ENCODE measurements at regions not wholly inside any gene's neighbourhood (a gene's known extent, or its start where the extent isn't known, plus 50 kb on each side); places are given as distances from the start of the nearest gene placed in this dataset.

DNA sequence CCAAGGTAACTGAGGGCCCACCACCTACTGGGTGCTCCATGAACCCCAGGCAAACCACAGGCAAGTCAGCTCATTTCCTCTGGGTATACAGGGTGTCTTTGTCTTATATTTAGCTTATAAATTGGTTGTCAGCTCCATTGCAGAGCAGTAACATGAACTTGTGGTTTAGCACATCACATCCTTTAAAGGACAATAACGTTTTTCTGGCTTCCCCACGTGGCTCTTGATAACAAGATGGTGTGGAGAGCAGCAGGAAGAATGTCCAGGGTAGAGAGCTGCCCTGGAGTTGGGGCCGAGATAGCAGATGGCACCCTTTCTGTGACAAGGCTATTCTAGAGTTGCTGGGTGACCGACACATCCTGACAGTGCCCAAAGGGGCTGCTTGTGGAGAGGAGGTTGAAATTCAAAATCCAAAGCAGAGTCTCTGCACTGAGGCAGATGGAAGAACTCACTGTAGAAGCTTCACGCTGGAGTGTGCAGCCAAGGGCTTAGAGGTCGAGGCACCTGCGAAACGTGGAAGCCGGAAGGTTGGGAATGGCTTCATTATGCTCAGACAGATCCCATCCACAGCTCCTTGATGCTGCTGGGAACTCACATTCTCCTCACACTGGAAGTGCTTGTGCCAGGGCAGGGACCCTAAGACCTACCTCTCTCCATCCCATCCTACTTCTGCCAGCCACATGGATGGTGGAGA is 133.0 kb upstream of the FRY start:
- no peak for DNase-seq

DNA sequence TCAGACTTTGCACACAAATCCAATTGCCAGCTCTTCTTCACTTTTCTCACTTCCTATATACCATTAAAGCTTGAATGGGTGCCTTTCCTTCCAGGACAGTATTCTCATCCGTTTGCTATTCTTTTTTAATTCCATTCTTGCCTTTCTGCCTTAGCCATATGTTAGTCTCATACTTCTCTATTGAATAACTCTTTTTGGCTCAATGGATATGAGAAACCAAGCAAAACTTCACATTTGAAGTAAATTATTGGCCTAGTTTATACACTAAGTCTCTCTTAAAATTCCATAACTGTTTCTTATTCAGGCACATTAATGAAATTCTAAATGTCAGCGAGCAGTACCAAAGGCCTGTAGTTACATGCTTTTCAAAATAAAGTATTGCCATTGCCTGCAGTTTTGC is 129.6 kb upstream of the FRY start:
- no peak for DNase-seq

DNA sequence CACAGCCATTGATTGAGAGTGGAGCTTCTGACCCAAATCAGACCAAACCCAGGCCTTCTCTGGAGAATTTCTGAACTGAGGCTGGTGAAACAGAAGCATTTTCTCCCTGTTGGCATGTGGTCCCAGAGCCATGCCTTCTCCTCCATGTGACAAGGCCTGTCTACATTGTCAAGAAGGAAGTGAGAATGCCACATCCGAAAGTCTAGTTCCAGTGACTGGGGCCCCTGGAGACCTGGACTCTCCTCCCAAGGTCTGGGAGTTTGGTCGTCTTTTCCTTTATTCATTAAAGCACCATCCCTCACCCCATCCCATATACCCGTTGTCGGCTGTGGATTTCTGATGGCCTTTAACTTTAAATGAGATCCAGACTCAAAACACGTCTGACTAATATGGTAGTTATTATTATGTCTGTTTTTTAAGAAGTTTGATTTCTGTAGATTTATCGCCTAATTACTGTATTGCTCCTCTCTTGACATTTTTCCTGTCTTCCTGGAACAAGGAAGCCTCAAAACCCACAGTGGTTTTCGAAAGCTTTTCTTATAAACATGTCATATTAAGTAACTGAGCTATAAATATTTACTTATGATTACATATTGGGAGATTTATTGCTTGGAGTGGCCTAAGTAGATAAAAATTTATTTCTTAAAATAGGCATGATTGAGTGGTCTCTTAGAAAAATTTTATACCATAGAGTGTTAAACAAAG is 128.3 kb upstream of the FRY start:
- DNase-seq = no peak

DNA sequence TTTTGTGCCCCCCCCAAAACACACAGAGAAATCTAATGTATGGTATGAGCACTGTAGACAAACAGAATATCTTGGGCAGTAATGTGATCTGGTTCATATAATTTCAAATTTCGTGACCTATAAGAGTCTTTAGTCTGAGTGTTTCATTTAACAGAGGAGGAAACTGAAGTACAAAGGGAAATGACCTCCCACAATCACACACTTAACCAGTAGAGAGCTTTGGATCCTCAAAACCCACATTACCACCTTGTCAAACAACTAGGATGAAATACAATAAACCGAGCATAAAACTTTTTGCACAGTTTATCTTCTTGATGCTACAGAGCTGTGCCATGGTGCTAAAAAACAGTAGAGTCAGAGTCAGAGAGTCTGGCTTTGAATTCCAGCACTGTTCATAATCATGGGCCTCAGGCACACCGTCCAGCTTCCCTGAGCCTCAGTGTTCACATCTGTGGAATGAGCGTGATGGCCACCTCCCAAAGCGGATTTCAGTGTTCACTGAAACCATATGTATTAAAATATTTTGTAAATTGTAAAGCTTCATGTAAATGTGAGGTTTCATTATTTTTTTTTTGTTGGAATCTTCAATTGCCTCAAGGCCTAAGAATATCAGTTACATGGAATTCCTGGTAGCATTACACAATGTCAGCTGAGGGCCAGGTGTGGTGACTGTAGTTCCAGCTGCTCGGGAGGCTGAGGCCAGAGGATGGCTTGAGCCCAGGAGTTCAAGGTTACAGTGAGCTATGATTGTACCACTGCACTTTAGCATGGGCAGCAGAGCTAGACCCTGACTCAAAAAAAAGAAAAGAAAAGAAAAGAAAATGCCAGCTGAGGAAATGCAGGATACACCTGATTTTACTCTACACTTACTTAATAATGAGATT is 126.4 kb upstream of the FRY start:
- DNase-seq = no peak

DNA sequence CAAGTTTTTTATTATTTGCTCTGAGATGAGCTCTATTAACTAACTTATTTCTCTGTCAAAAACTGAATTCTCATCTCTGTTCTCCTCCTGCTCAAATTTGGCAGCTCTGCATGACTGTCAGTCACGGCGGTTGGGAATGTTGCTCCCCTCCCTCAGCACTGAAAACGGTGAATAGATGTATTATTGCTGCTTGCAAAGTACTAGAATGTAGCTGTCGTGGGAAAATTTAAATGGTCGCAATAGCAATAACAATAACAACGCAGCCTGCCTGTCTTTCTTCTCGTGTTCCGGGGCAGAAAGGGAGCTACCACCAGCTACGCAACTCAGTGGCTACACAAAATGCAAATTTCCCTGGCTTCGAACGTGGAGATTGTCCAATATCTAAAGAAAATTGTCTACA is 125.6 kb upstream of the FRY start:
- no peak for DNase-seq

DNA sequence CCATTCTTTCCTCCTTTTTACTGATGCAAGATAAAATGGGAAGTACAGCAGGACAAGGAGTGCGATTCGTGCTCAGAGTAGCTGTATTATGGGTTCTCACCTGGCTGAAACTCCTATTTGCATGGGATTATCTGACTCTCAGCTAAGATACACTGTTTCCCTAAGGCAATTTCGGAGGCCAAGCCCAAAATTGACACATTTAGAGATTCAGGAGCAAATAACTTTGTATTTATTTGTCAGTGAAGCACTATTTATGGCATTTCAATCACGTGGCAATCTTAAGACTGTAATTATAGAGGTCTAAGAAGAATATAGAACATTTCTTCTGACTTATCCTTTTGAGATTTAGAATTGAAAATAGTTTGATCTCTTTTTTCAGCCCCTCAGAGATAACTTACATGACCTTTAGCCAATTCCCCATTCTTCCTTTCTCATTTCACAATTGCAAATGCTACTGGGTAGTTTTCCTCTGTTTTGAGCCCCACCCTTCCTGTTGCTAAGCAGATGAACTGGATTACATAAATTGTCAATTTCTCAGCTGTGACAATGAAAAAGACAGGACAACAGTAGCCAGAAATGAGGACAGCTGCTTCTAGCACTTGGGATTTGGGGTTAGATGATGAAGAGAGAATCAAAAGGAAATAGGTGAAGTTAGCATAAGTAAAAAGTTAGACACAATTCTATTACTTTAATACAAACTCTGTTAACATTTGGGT is 122.7 kb upstream of the FRY start:
- no peak for DNase-seq

DNA sequence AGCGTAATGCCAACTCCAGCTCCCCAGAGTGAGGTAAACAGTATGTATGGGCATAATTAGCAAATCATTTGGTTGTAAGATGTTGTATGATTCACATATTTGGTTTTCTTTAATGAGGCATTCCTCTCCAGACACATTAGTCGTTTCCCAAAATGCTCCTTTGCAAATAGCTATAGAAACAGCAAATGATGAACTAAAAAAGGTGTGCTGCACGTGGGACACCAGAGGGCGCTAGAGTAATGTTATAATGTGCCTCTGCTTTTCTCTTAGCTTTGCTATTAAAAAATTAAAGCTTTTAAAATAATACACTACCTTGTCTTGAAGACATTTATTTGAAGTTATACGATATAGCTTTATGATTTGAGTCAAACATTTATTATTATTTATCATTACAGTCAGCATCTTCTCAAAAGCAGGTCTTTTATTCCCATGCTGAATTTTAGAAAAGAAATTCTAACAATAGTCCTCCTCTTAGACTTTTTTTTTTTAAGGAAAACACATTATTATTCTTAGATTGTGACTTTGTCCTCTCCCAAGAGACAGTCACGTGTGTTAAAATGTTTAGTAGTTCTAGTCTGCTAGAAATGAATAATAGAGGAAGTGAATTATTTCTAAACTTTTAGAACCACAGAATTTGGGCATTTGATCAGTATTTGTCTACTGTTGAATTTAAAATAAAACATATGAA is 121.6 kb upstream of the FRY start:
- DNase-seq = peak; percentile 60

DNA sequence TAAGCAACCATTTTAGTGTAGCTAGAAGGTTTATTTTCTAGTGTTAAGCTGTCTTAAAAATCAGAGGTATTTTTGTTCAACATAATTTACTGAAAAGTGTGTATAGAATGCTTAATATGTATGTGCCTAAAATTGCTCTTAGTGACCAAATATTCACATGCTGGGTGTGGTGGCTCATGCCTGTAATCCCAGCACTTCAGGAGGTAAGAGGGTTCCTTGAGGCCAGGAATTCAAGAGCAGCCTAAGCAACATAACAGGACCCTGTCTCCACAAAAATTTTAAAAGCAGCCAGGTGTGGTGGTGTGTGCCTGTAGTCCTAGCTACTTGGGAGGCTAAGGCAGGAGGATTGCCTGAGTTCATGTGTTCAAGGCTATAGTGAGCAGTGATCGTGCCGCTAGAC is 120.9 kb upstream of the FRY start:
- DNase-seq = no peak

DNA sequence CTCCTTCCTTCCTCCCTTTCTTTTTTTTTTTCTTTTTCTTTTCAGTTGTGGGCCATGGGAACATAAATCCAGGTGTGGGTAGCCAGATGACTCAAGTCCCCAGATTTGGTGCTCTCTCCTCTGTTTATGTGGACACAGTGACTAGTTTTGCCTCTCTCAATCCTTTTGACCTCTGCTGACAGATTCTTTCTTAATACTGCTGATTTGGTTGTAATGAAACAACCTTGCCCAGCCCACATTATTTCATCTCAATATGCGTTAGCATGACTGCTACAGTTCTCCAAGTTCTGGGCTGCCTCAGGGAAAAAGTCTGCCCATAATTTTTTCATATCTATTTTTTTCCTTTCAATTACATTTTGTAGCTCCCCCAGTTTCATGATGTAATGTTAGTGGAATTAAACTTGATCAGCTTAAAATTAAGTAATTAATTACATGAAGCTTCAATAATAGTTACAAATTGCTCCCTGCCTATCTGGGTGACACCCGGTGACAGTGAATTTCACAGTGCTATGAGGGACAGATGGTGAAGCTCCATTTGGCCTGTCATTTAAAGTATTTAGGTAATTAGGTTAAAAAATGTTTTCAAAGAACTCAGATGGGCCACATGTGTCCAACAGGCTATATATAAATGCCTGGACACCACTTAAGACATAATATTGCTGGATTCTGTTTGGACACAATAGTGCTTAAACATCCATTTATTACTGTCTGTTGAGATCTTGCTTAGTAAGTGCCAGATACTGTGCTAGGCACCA is 118.8 kb upstream of the FRY start:
- no peak for DNase-seq

DNA sequence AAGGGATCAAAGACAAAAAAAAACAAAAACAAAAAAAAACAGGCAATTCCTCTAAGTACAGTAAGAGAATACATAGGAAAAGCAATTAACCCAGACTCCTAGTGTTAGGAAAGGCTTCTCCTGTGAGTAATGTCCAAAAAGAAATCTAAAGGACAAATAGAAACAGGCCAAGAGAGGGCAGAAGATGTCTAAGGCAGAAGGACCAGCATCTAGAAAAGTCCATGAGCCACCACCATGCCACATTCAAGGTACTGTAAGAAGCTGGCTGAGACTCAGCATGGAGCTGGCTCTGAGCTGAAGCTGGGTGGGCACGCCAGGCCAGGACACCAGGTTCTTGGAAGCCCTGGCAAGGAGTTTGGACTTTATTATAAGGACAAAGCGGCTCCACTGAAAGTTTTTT is 118.1 kb upstream of the FRY start:
- no peak for DNase-seq

DNA sequence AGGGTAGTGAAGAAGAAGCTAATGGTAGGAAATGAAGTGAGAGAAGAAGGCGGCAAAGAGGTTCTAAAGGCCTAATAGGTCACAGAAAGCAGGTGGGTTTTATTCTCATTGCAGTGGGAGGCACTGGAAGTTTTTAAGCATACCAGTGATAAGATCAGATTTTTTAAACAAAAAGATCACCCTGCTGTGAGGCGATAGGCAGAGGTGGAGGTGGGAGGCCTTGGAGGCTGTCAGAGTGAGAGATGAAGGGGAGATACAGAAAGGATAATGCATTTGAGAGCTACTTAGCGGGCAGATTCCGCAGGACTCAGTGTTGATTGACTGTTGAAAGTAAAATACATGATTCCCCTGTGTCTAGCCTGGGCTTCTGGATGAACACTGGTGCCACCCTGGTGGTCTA is 116.7 kb upstream of the FRY start:
- DNase-seq = no peak

DNA sequence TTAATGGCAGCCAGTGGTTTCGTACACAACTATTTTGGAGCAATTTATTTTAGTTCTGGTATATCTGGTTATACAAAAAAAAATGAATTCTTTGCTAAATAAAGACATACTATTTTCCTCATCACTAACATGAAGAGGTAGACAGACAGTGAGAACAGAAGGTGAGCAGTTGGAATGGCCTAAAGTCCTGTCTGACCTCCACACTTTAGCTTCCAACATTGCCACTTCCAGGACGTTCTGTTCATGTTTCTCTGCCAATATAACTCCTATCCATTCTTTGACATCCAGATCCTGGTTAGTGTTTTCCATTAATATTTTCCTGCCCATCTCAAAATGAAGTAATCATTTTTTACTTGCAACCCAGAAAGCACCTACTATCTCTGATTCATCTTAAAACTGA is 112.9 kb upstream of the FRY start:
- no peak for DNase-seq

DNA sequence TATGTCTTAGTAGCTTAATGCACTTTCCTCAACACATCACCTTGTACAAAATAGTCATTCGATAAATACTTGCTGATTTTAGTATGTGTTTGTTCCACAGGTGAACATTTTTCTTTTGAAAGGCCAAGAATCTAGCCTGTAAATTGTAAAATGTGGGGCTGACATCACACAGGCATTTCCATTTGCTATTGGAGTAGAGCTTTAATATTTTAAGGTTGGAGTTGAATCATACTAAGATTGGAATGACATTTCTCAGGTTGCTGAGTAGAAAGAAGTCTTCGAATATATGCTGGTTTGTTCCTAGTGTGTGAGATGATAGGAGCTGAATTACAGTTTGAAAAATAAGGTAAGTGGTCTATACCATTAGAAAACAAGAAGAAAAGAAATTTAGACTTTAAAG is 112.3 kb upstream of the FRY start:
- DNase-seq = no peak

DNA sequence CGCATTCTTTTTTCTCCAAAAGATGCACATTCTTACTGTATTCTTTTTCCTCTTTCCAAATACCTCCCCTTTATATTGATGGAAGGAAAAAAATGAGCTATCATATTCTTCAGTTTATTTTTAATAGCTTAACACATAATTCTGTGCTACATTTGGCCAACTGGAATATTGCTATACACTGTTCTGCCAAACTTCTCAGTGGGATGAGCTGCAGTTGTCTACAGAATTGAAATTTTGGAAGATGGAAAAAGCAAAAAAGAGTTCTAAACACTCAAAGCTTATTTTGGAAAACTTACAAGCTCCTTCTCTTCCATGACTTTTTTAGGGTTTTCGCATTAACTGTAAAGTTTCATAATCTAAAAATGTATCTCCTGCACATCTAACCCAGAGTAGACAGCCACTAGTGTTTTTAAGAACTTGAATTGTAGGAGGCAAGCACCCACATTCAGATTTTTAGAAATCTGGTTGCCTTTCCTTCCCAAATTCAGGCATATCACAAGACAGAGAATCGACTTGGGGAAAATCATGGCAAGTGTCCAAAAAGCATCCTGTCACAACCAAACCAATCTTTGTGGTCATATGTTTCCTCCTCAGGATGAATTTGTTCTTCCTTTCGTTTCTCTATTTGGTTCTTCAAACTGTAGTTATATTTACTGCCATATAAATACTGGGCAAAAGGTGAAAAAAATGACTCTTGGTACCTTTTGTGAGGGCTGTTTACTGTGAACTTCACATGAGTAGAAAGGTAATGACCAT is 111.4 kb upstream of the FRY start:
- no peak for DNase-seq

DNA sequence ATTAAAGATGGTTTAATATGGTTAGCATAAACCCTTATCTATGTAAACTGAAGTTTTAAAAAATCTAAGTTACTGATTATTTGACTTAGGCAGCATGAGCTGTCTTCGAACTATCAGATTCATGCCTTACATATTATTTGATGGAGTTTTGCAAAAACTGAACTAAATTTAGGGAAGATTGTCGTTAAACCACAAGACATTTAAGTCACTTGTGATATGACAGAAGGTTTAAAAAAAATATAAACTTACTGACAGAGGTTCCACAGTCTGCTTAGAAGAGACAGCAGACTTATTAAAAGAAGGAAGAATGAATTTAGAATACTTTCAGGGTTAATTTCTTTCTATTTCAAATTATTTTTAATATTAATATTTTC is 110.9 kb upstream of the FRY start:
- no peak for DNase-seq

DNA sequence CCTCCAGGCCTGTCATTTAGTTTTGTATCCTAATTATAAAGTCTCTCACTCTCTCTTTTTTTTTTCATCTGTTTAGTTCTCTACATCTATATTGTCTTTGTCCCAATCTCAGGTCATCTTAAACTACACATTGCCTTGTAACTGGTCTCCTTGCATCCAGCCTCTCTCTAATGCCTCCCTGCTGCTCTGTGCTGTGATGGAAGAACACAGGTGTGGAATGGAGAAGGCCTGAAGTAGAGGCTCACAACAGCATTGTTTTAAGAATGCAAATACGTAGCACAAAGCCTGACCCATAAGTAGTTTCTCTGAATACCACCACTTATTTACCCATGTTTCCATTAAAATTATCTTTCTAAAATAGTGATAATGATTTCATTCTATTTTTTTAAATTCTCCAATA is 108.8 kb upstream of the FRY start:
- no peak for DNase-seq

DNA sequence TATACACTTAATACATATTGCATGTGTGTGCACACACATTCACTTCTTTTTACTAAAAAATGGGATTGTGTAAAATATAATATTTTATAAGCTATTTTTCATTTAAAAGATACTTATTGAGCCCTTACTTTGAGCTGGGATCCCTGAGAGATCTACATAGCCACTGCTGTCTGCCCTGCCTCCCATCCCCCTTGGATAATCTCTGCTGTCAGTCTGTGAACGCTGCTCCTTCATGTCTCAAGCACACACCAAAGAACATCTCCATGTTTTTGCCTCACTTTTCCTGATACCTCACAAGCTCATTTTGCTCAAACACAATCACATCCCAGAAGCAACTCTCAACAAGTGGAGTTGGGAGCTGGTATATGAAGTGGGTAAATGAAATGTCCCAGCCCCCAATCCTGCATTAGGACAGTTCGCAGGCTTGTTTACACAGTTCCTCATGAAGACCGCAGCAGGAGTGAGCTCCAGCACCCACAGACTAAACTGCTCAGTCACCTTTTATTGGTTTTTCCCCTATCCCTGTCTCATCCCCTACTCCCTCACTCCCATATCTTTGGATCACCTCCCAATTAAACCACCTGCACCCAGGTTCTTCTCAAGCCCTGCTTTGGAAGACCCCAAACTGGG is 108.3 kb upstream of the FRY start:
- no peak for DNase-seq

DNA sequence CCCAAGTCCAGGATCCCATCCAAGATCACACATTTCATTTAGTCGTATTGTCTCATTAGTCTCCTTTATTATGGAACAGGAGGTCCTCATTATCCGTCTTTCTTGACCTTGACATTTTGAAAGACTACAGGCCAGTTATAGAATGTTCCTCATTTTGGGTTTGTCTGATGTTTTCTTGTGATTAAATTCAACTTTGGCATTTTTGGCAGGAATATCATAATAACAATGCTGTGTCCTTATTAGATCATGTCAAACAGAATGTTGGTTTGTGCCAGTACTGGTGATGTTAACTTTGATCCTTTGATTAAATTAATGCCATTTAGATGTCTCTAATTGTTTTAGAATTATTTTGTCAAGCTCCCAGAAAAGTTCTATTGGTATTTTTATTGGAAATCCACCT is 106.5 kb upstream of the FRY start:
- no peak for DNase-seq

DNA sequence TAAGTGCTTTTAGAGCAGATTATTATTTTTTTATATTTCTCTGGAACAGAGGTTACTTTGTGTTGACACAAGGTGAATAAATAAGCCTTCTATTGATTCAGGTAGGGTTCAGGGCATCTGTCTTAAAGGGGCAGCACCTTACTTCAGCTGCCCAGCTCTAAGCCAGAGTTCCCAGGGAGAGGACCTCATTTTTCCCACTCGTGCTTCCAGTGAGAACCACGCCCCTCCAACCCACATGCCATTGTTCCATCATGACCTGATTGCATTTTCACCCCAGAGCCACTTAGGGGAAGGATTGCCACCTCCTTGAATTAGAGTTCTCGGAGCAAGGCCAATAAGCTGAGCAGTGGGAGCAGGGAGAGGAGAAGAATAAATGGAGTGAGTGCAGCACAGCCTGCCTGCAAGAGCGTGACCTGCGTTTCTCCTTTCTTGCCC is 104.3 kb upstream of the FRY start:
- DNase-seq = no peak

DNA sequence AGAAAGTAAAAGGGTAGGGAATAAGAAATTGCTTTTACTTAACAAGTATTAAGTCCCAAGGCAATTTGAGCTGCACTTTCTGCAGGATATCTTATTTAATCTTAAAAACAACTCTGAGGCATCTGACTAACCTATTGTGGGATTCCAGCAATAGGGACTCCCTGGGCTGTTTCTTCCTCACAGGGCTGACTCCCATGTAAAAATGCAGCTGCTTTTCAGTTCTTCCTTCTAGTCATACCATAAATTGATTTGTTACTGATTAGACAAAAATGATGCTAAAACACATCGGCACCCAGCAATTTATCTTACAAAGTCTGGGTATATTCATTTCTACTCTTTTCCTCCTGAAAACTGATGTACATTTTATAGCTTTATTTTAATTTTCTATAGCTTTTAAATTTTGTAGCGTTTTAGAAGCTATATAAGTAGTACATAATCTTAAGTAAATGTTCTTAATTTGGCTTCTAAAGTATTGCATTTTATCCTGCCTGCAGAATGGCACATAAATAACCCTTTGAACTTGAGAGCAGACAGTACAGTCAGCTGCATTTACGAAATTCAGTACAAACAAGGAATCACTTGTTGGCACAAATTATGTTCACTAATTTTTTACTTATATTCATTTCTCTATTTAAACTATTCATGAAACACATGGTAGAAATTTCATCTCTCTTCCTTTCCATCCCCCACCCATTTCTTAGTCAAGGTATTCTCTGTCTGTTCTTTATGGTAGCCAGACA is 102.4 kb upstream of the FRY start:
- no peak for DNase-seq
